ENCODE measurements at regions not wholly inside any gene's neighbourhood (a gene's known extent, or its start where the extent isn't known, plus 50 kb on each side); places are given as distances from the start of the nearest gene placed in this dataset.
A peak's percentile ranks its signal among the peaks of the same experiment; 100 is the strongest.

GRCh38 chr11:69984457-69985261 lies 93.5 kb upstream of the ANO1 start:
- no peak for ATAC-seq
- Histone ChIP-seq H3K27ac (no peak overlapping the region), H3K4me3 (no peak overlapping the region), H3K36me3 (no peaks in the 10 kb centered on the region), H3K4me1 (peaks cover 0 to 4% of the 10 kb centered on the region in 2 donors), H3K27me3 (peaks cover 30 to 88% of the 10 kb centered on the region in 2 donors), H3K9me3 (no peaks in the 10 kb centered on the region)
- DNase-seq: no peak
- intact Hi-C loops (cut with DNase I): no loop called here
- TF ChIP-seq, protein P1, sequence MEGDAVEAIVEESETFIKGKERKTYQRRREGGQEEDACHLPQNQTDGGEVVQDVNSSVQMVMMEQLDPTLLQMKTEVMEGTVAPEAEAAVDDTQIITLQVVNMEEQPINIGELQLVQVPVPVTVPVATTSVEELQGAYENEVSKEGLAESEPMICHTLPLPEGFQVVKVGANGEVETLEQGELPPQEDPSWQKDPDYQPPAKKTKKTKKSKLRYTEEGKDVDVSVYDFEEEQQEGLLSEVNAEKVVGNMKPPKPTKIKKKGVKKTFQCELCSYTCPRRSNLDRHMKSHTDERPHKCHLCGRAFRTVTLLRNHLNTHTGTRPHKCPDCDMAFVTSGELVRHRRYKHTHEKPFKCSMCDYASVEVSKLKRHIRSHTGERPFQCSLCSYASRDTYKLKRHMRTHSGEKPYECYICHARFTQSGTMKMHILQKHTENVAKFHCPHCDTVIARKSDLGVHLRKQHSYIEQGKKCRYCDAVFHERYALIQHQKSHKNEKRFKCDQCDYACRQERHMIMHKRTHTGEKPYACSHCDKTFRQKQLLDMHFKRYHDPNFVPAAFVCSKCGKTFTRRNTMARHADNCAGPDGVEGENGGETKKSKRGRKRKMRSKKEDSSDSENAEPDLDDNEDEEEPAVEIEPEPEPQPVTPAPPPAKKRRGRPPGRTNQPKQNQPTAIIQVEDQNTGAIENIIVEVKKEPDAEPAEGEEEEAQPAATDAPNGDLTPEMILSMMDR (IDR thresholded peaks at IDR 0.05): no peak

- ATAC-seq (no peak), DNase-seq (no peak)
- peaks cover 0 to 4% of the 10 kb centered on the region in 2 donors for H3K4me1 ChIP-seq
- H3K36me3 ChIP-seq: no peaks in the 10 kb centered on the region
- peak overlapping the region in 1 of 2 donors; percentile 29 for H3K4me3 ChIP-seq
- H3K9me3 ChIP-seq: no peaks in the 10 kb centered on the region
- H3K27ac ChIP-seq: no peak overlapping the region
- TF ChIP-seq, protein P1 (IDR thresholded peaks at IDR 0.05): no peak
- H3K27me3 ChIP-seq: peaks cover 30 to 83% of the 10 kb centered on the region in 2 donors
- intact Hi-C loops (cut with DNase I): no loop called here
Observed at GRCh38 chr11:69985331-69985640, 92.8 kb upstream of the ANO1 start.

DNA sequence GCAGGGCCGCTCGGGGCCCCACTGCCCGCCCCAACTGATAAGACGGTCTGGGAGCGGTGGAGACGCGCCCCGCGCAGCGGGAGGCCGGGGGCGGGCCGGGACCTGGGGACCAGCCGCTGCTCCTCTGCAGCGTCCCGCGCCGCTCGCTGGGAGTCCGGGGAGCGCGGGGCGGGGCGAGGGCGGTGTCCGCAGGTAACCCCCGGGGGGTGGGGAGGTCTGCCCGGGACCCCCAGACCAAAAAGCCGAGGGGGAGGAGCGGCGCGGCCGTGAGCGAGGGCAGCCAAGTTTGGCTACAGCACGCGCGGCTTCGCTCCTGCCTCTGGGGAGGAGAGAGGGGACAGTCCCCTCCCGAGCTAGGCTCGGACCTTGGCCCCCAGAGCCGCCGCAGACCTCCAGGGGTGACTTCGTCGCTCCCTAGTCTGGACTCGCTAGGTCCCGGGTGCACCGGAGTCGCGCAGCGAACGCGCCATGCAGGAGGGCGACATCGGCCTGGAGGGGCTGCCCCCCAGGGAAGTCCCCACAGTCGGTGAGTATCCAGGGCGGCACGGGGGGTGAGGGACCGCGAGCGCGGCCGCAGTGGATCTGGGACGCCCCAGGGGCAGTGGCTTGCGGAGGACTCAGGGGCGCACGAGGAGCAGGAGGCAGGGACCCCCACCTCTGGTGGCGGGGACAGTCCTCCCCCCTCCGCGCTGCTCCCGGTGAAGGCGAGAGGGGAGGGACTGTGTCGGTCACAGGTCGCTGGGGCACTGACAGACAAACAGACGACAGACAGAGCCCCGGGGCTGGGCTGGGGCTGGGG lies 92.3 kb upstream of the ANO1 start:
- Histone ChIP-seq H3K4me3 (peak overlapping the region in 1 of 2 donors; percentile 29), H3K27me3 (peaks cover 30 to 83% of the 10 kb centered on the region in 2 donors), H3K9me3 (no peaks in the 10 kb centered on the region), H3K36me3 (no peaks in the 10 kb centered on the region), H3K4me1 (peaks cover 0 to 4% of the 10 kb centered on the region in 2 donors), H3K27ac (no peak overlapping the region)
- no peak for ATAC-seq
- intact Hi-C loops (cut with DNase I): no loop called here
- peak in 1 of 4 donors; percentile 81 for DNase-seq
- TF ChIP-seq, protein P1 (IDR thresholded peaks at IDR 0.05): no peak

- Histone ChIP-seq H3K36me3 (no peaks in the 10 kb centered on the region), H3K4me3 (peak overlapping the region in 1 of 2 donors; percentile 29), H3K27me3 (peaks cover 30 to 82% of the 10 kb centered on the region in 2 donors), H3K4me1 (peaks cover 0 to 4% of the 10 kb centered on the region in 2 donors), H3K9me3 (no peaks in the 10 kb centered on the region), H3K27ac (no peak overlapping the region)
- intact Hi-C loops (cut with DNase I): no loop called here
- ATAC-seq (no peak), DNase-seq (no peak)
- TF ChIP-seq, protein P1 (IDR thresholded peaks at IDR 0.05): no peak
Observed at GRCh38 chr11:69986440-69986787, 91.7 kb upstream of the ANO1 start.

GRCh38 chr11:69986830-69987229 lies 91.3 kb upstream of the ANO1 start:
- DNase-seq (no peak), ATAC-seq (no peak)
- Histone ChIP-seq H3K4me3 (no peak overlapping the region), H3K27ac (no peak overlapping the region), H3K4me1 (peaks cover 0 to 4% of the 10 kb centered on the region in 2 donors), H3K36me3 (no peaks in the 10 kb centered on the region), H3K9me3 (no peaks in the 10 kb centered on the region), H3K27me3 (peaks cover 30 to 78% of the 10 kb centered on the region in 2 donors)
- TF ChIP-seq, protein P1 (IDR thresholded peaks at IDR 0.05): no peak
- intact Hi-C loops (cut with DNase I): no loop called here

All from left lung (tissue), 4 donors.